H1 (cell line): ENCODE measurements at regions not wholly inside any gene's neighbourhood (a gene's known extent, or its start where the extent isn't known, plus 50 kb on each side); places are given as distances from the start of the nearest gene placed in this dataset.

Source experiments
- CTCF ChIA-PET: fragments of 300-600 bp; sonication (Branson Sonifier 250); formaldehyde crosslinking; loops from one replicate; lab custom pipeline; 2021; ENCODE audit not compliant: partially characterized antibody; lab: Charles Lee
- POLR2A ChIA-PET: fragments of 300-600 bp; sonication (Branson Sonifier 250); formaldehyde crosslinking; loops from one replicate; lab custom pipeline; 2021; ENCODE audit warnings: inconsistent platforms; ENCODE audit not compliant: partially characterized antibody; lab: Charles Lee
- DNase-seq, 2 experiments: peaks; one replicate each; pipeline versions ENCODE4 v3.0.0 to v3.0.0-alpha.2; 2010 to 2022; ENCODE audit warnings: low spot score in 2 of 2, low read depth in 1 of 2, mixed read lengths in 1 of 2
- FAIRE-seq: peaks from 2 replicates; lab custom pipeline; 2011; peaks lifted over from hg19 to GRCh38; lab: Jason Lieb, UNC
- H2AFZ ChIP-seq: 2 replicates; pipeline ENCODE4 v1.8.1; 2012; ENCODE audit warnings: low read length, inconsistent platforms
- H2AK5ac ChIP-seq: 2 replicates; pipeline ENCODE4 v1.6.1; 2013; ENCODE audit warnings: low read depth, low read length
- H2BK120ac ChIP-seq: replicated peaks from 2 replicates; pipeline ENCODE3; 2013; ENCODE audit warnings: low read depth, low read length, inconsistent platforms
- H2BK12ac ChIP-seq: 2 replicates; pipeline ENCODE4 v1.6.1; 2013; ENCODE audit warnings: low read depth, low read length
- H2BK15ac ChIP-seq: 2 replicates; pipeline ENCODE4 v1.6.1; 2013; ENCODE audit warnings: low read length
- H2BK20ac ChIP-seq: 2 replicates; pipeline ENCODE4 v1.6.1; 2013; ENCODE audit warnings: low read length
- H2BK5ac ChIP-seq: 2 replicates; pipeline ENCODE4 v1.6.1; 2013; ENCODE audit warnings: low read depth, low read length
- H3K14ac ChIP-seq: 2 replicates; pipeline ENCODE4 v1.6.1; 2013; ENCODE audit warnings: inconsistent platforms; ENCODE audit not compliant: insufficient read length
- H3K18ac ChIP-seq: 2 replicates; pipeline ENCODE4 v1.6.1; 2013; ENCODE audit warnings: low read length; ENCODE audit errors: extremely low read depth
- H3K23ac ChIP-seq: 2 replicates; pipeline ENCODE4 v1.6.1; 2013; ENCODE audit warnings: inconsistent platforms; ENCODE audit not compliant: insufficient read length
- H3K23me2 ChIP-seq: 2 replicates; pipeline ENCODE4 v1.6.1; 2013; ENCODE audit warnings: low read depth, low read length
- H3K27ac ChIP-seq: 2 replicates; pipeline ENCODE4 v1.6.1; 2011; ENCODE audit warnings: low read depth, low read length, inconsistent platforms
- H3K27me3 ChIP-seq, 4 experiments: replicated peaks in 1 of 4; 1 replicate in 1 of 4; 2 replicates in 3 of 4; pipeline versions ENCODE4 v1.6.1 to v1.8.1; 2011 to 2013; ENCODE audit warnings: low read length in 3 of 4, mild to moderate bottlenecking in 3 of 4, inconsistent platforms in 2 of 4, mixed read lengths in 2 of 4, moderate library complexity in 1 of 4; ENCODE audit not compliant: control insufficient read depth in 3 of 4, insufficient read depth in 3 of 4; ENCODE audit errors: extremely low read depth in 1 of 4
- H3K36me3 ChIP-seq, 4 experiments: 2 replicates each; pipeline versions ENCODE4 v1.6.1 to v1.8.1; 2011 to 2013; ENCODE audit warnings: mild to moderate bottlenecking in 4 of 4, low read length in 3 of 4, moderate library complexity in 2 of 4, control low read depth in 1 of 4, inconsistent platforms in 1 of 4; ENCODE audit not compliant: insufficient read depth in 4 of 4, control insufficient read depth in 2 of 4
- H3K4ac ChIP-seq: replicated peaks from 2 replicates; pipeline ENCODE3; 2013; ENCODE audit warnings: low read length, low read depth, mixed read lengths, inconsistent platforms; ENCODE audit not compliant: insufficient read length
- H3K4me1 ChIP-seq, 4 experiments: replicated peaks in 1 of 4; 1 replicate in 1 of 4; 2 replicates in 3 of 4; pipeline versions ENCODE4 v1.6.1 to v1.8.1; 2011 to 2013; ENCODE audit warnings: low read length in 3 of 4, inconsistent platforms in 2 of 4, mixed read lengths in 1 of 4; ENCODE audit not compliant: insufficient read depth in 4 of 4, control insufficient read depth in 3 of 4
- H3K4me2 ChIP-seq, 2 experiments: 2 replicates each; pipeline versions ENCODE4 v1.6.1 to v1.8.1; 2011 to 2013; ENCODE audit warnings: low read depth in 2 of 2, low read length in 2 of 2, control low read depth in 1 of 2, inconsistent platforms in 1 of 2, mild to moderate bottlenecking in 1 of 2; ENCODE audit not compliant: insufficient read depth in 1 of 2
- H3K4me3 ChIP-seq, 4 experiments: fragments of 200-600, 300-600 bp in 1 of 4; sonication (generic), shearing (Covaris generic), sonication (Bioruptor Twin) in 1 of 4; 2 replicates each; pipeline versions ENCODE4 v1.5.1 to v1.8.1; 2011 to 2016; ENCODE audit warnings: low read length in 4 of 4, low read depth in 3 of 4, control low read depth in 2 of 4, inconsistent platforms in 2 of 4, mild to moderate bottlenecking in 2 of 4, mixed read lengths in 1 of 4, moderate library complexity in 1 of 4; ENCODE audit not compliant: insufficient read depth in 2 of 4; ENCODE audit errors: extremely low read depth in 1 of 4
- H3K56ac ChIP-seq: replicated peaks from 2 replicates; pipeline ENCODE3; 2013; ENCODE audit warnings: low read depth, mild to moderate bottlenecking, mixed read lengths, low read length, inconsistent platforms; ENCODE audit not compliant: insufficient read length
- H3K79me1 ChIP-seq: 2 replicates; pipeline ENCODE4 v1.6.1; 2013; ENCODE audit warnings: low read depth, low read length, control low read depth
- H3K79me2 ChIP-seq, 2 experiments: 2 replicates each; pipeline versions ENCODE4 v1.6.1 to v1.8.1; 2012 to 2013; ENCODE audit warnings: low read length in 2 of 2, mild to moderate bottlenecking in 2 of 2, inconsistent platforms in 1 of 2; ENCODE audit not compliant: insufficient read depth in 2 of 2, control insufficient read depth in 1 of 2
- H3K9ac ChIP-seq, 4 experiments: replicated peaks in 1 of 4; 1 replicate in 1 of 4; 2 replicates in 3 of 4; pipeline versions ENCODE4 v1.6.1 to v1.8.1; 2011 to 2013; ENCODE audit warnings: low read depth in 3 of 4, low read length in 3 of 4, control low read depth in 2 of 4, mild to moderate bottlenecking in 2 of 4, moderate library complexity in 2 of 4, inconsistent platforms in 1 of 4; ENCODE audit errors: extremely low read depth in 1 of 4
- H3K9me3 ChIP-seq, 2 experiments: 2 replicates each; pipeline versions ENCODE4 v1.6.1 to v1.8.1; 2012 to 2013; ENCODE audit warnings: mild to moderate bottlenecking in 2 of 2, moderate library complexity in 2 of 2, control low read depth in 1 of 2, inconsistent platforms in 1 of 2, low read depth in 1 of 2, low read length in 1 of 2, mixed read lengths in 1 of 2; ENCODE audit not compliant: insufficient read depth in 2 of 2
- H4K20me1 ChIP-seq, 2 experiments: replicated peaks in 1 of 2; 2 replicates each; pipeline versions ENCODE3 to v1.8.1; 2011 to 2013; ENCODE audit warnings: inconsistent platforms in 2 of 2, low read length in 2 of 2, mild to moderate bottlenecking in 1 of 2; ENCODE audit not compliant: insufficient read depth in 2 of 2, control insufficient read depth in 1 of 2
- H4K5ac ChIP-seq: 2 replicates; pipeline ENCODE4 v1.6.1; 2013; ENCODE audit warnings: low read length, low read depth, mixed read lengths, inconsistent platforms; ENCODE audit not compliant: insufficient read length
- H4K8ac ChIP-seq: 2 replicates; pipeline ENCODE4 v1.8.0; 2013; ENCODE audit warnings: mild to moderate bottlenecking, moderate library complexity, low read length, inconsistent platforms; ENCODE audit not compliant: insufficient read depth; ENCODE audit errors: extremely low read depth
- H4K91ac ChIP-seq: replicated peaks from 2 replicates; pipeline ENCODE3; 2013; ENCODE audit warnings: low read length, mixed read lengths, inconsistent platforms; ENCODE audit not compliant: insufficient read length
- BACH1 ChIP-seq: IDR thresholded peaks from 2 replicates; pipeline ENCODE4 v1.6.1; 2012; ENCODE audit warnings: low read length, improper control_type of control experiment
- BRCA1 ChIP-seq: IDR thresholded peaks from 2 replicates; pipeline ENCODE4 v1.6.1; 2012; ENCODE audit warnings: low read depth, low read length, improper control_type of control experiment
- CTBP2 ChIP-seq: IDR thresholded peaks from 2 replicates; pipeline ENCODE4 v1.7.0; 2011; ENCODE audit warnings: borderline replicate concordance, mild to moderate bottlenecking, moderate library complexity, mixed read lengths, low read length; ENCODE audit not compliant: insufficient read depth, insufficient read length
- EGR1 ChIP-seq: IDR thresholded peaks from 2 replicates; pipeline ENCODE4 v1.6.1; 2011; ENCODE audit warnings: low read depth, low read length, borderline replicate concordance
- MAX ChIP-seq: IDR thresholded peaks from 2 replicates; pipeline ENCODE4 v1.6.1; 2012; ENCODE audit warnings: inconsistent platforms
- NRF1 ChIP-seq: IDR thresholded peaks from 2 replicates; pipeline ENCODE4 v1.6.1; 2011; ENCODE audit warnings: mild to moderate bottlenecking, low read depth, low read length, improper control_type of control experiment
- PHF8 ChIP-seq: fragments of 200-600 bp; sonication (generic); conservative IDR thresholded peaks from 2 replicates; pipeline ENCODE4 v1.7.1; 2012; ENCODE audit warnings: low read depth, mild to moderate bottlenecking, inconsistent platforms, low read length, moderate library complexity
- POLR2AphosphoS5 ChIP-seq: IDR thresholded peaks from 2 replicates; pipeline ENCODE4 v1.6.1; 2011; ENCODE audit warnings: low read depth, low read length
- RBBP5 ChIP-seq: IDR thresholded peaks from 2 replicates; pipeline ENCODE4 v1.7.1; 2012; ENCODE audit warnings: low read depth, mild to moderate bottlenecking, inconsistent platforms, low read length, moderate library complexity, borderline replicate concordance
- SIX5 ChIP-seq: IDR thresholded peaks from 2 replicates; pipeline ENCODE4 v1.6.1; 2011; ENCODE audit warnings: mild to moderate bottlenecking, low read depth, low read length
- SP1 ChIP-seq: IDR thresholded peaks from 2 replicates; pipeline ENCODE4 v1.6.1; 2011; ENCODE audit warnings: low read depth, low read length
- SP4 ChIP-seq: IDR thresholded peaks from 2 replicates; pipeline ENCODE4 v1.6.1; 2012; ENCODE audit warnings: low read length, inconsistent platforms
- SRF ChIP-seq: IDR thresholded peaks from 2 replicates; pipeline ENCODE4 v1.6.1; 2011; ENCODE audit warnings: mild to moderate bottlenecking, low read depth, low read length, moderate library complexity
- TCF12 ChIP-seq: IDR thresholded peaks from 2 replicates; pipeline ENCODE4 v1.6.1; 2011; ENCODE audit warnings: low read depth, mild to moderate bottlenecking, low read length
- USF2 ChIP-seq: IDR thresholded peaks from 2 replicates; pipeline ENCODE4 v1.6.1; 2011; ENCODE audit warnings: low read length, improper control_type of control experiment
- WGBS, 2 experiments: shearing (Covaris generic) in 1 of 2; methylation state at CpG; one replicate each; pipeline versions ENCODE4 v1.1.6 to v1.1.7; 2013 to 2015; ENCODE audit warnings: low lambda C conversion rate in 2 of 2, mixed read lengths in 2 of 2, inconsistent platforms in 1 of 2, low coverage in 1 of 2, missing lambda C conversion rate in 1 of 2; ENCODE audit not compliant: insufficient replicate concordance in 2 of 2, insufficient coverage in 1 of 2, insufficient read length in 1 of 2; ENCODE audit errors: extremely low coverage in 1 of 2, missing lambda C conversion rate in 1 of 2; 5-methylcytosine and 5-hydroxymethylcytosine counted together

- Histone ChIP-seq H4K91ac (no peak overlapping the region), H3K79me1 (no peaks in the 10 kb centered on the region), H3K4me3 (no peak overlapping the region), H3K18ac (no peak overlapping the region), H2AFZ (no peak overlapping the region), H2BK5ac (no peak overlapping the region), H2AK5ac (no peak overlapping the region), H2BK120ac (no peak overlapping the region), H3K14ac (no peak overlapping the region), H4K20me1 (no peaks in the 10 kb centered on the region), H2BK15ac (no peak overlapping the region), H3K27me3 (no peaks in the 10 kb centered on the region), H3K4me1 (no peaks in the 10 kb centered on the region), H3K23me2 (no peaks in the 10 kb centered on the region), H3K4me2 (no peak overlapping the region), H4K8ac (no peak overlapping the region), H3K79me2 (no peaks in the 10 kb centered on the region), H3K9ac (no peak overlapping the region), H3K36me3 (no peaks in the 10 kb centered on the region), H3K4ac (no peak overlapping the region), H3K56ac (no peak overlapping the region), H2BK20ac (no peak overlapping the region), H3K23ac (no peak overlapping the region), H4K5ac (no peak overlapping the region), H3K27ac (no peak overlapping the region), H3K9me3 (no peaks in the 10 kb centered on the region), H2BK12ac (no peak overlapping the region)
- WGBS, 2 experiments, result 100% methylated on average over 1 of the region's 1 CpG; no CpG with 5 or more reads in 1 of the 2 experiments
- CTCF ChIA-PET, result no interaction called here
- DNase-seq (no peak), FAIRE-seq (no peak)
- POLR2A ChIA-PET, result no interaction called here
- TF ChIP-seq RBBP5 (no peak), SP4 (no peak), MAX (no peak), POLR2AphosphoS5 (no peak), CTBP2 (no peak), EGR1 (no peak), BRCA1 (no peak), PHF8 (no peak), NRF1 (no peak), TCF12 (no peak), USF2 (no peak), BACH1 (no peak), SIX5 (no peak), SP1 (no peak), SRF (no peak)
Observed at GRCh38 chr3:106231086-106231485, 362.3 kb upstream of the CBLB start.
